ENCODE measurements at regions not wholly inside any gene's neighbourhood (a gene's known extent, or its start where the extent isn't known, plus 50 kb on each side); places are given as distances from the start of the nearest gene placed in this dataset.

GRCh38 chr1:182330303-182330702, 61.3 kb downstream of the GLUL start:
- no peak for TF ChIP-seq CTCF (IDR thresholded peaks at IDR 0.05)
- no peak for TF ChIP-seq POLR2A (IDR thresholded peaks at IDR 0.05)
- TF ChIP-seq POLR2AphosphoS5 (IDR thresholded peaks at IDR 0.05) = no peak
